GM23248 (cell line): ENCODE measurements at regions not wholly inside any gene's neighbourhood (a gene's known extent, or its start where the extent isn't known, plus 50 kb on each side); places are given as distances from the start of the nearest gene placed in this dataset.

Source experiments
- EZH2 ChIP-seq: fragments of 200-600 bp; sonication (generic); IDR thresholded peaks from 2 replicates; pipeline ENCODE4 v1.6.1; 2018; ENCODE audit warnings: antibody characterized with exemption, mild to moderate bottlenecking; ENCODE audit not compliant: insufficient read depth, poor library complexity, severe bottlenecking
- EZH2phosphoT487 ChIP-seq: fragments of 200-600 bp; sonication (generic); IDR thresholded peaks from 2 replicates; pipeline ENCODE4 v1.6.1; 2018; ENCODE audit warnings: antibody characterized with exemption, moderate library complexity, mild to moderate bottlenecking, low read depth; ENCODE audit not compliant: insufficient read depth

DNA sequence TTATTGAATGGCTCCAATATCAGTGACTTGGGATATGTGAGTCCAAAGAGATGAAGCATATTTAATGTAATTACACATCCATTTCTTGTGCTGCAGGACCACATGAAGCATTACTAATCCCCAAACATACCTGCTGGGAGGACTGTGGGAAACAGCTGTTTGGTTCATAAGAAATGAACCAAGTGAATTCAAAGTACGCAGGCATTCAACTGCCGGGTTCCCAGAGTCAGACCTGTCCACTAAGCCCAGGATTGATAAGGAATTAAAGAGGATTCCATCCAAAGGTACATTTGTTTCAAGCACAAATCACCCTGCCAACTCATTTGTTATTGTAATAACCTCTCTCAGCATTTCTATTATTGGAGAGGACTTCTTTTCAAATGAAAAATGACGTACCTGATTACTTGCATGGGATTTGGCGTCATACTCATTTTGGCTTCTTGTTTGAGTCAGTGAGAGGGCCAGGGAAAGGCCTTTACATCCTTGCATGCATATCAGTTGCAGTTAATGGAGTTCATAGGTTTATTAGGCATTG, 230.7 kb downstream of the TXNL1 start:
- no peak for TF ChIP-seq EZH2
- no peak for TF ChIP-seq EZH2phosphoT487
